ENCODE measurements at regions not wholly inside any gene's neighbourhood (a gene's known extent, or its start where the extent isn't known, plus 50 kb on each side); places are given as distances from the start of the nearest gene placed in this dataset.

- no peaks in the 10 kb centered on the region for H3K36me3 ChIP-seq
- no peaks in the 10 kb centered on the region for H3K4me1 ChIP-seq
- no peaks in the 10 kb centered on the region for H3K9me3 ChIP-seq
- H3K27ac ChIP-seq: no peak overlapping the region
- no peak overlapping the region for H3K4me3 ChIP-seq
- no peak for DNase-seq
- TF ChIP-seq, protein P1, sequence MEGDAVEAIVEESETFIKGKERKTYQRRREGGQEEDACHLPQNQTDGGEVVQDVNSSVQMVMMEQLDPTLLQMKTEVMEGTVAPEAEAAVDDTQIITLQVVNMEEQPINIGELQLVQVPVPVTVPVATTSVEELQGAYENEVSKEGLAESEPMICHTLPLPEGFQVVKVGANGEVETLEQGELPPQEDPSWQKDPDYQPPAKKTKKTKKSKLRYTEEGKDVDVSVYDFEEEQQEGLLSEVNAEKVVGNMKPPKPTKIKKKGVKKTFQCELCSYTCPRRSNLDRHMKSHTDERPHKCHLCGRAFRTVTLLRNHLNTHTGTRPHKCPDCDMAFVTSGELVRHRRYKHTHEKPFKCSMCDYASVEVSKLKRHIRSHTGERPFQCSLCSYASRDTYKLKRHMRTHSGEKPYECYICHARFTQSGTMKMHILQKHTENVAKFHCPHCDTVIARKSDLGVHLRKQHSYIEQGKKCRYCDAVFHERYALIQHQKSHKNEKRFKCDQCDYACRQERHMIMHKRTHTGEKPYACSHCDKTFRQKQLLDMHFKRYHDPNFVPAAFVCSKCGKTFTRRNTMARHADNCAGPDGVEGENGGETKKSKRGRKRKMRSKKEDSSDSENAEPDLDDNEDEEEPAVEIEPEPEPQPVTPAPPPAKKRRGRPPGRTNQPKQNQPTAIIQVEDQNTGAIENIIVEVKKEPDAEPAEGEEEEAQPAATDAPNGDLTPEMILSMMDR (IDR thresholded peaks at IDR 0.05): no peak
- intact Hi-C loops (cut with DNase I; ENCODE audit: low total_unique reads): no loop called here
- no peaks in the 10 kb centered on the region for H3K27me3 ChIP-seq
Measured at GRCh38 chr10:131626274-131626673, 274.5 kb upstream of the PPP2R2D start.

GRCh38 chr10:131629026-131629770, 271.6 kb upstream of the PPP2R2D start:
- Histone ChIP-seq H3K36me3 (no peaks in the 10 kb centered on the region), H3K27me3 (no peaks in the 10 kb centered on the region), H3K4me3 (no peak overlapping the region), H3K9me3 (no peaks in the 10 kb centered on the region), H3K4me1 (no peaks in the 10 kb centered on the region), H3K27ac (no peak overlapping the region)
- TF ChIP-seq, protein P1 (IDR thresholded peaks at IDR 0.05): no peak
- intact Hi-C loops (cut with DNase I; ENCODE audit: low total_unique reads): no loop called here
- DNase-seq: no peak

DNA sequence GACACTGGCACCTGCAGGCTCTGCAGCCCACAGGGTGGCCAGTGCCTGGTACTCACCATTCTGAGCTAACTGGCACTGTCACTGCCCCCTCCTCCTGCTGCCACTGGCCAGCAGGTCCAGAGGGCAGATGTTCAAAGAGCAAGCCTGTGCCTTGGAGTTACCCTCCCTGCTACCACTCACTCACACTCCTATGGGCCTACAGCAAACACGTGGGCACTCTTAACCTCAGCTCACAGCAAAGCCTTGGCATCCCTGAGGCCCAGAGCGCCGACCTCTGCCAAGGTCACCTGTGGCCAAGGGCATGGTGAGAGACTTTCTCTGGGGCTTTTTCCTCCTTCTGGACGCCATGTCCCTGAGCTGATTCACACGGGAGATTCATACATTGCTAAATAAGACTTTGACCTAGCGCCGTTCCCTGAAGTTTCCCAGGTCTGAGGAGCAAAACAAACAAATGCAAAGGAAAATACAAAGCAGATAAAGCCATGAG, 270.0 kb upstream of the PPP2R2D start:
- Histone ChIP-seq H3K36me3 (no peaks in the 10 kb centered on the region), H3K27ac (no peak overlapping the region), H3K4me3 (no peak overlapping the region), H3K9me3 (no peaks in the 10 kb centered on the region), H3K4me1 (no peaks in the 10 kb centered on the region), H3K27me3 (no peaks in the 10 kb centered on the region)
- TF ChIP-seq, protein P1 (IDR thresholded peaks at IDR 0.05): no peak
- intact Hi-C loops (cut with DNase I; ENCODE audit: low total_unique reads): no loop called here
- DNase-seq: no peak

DNA sequence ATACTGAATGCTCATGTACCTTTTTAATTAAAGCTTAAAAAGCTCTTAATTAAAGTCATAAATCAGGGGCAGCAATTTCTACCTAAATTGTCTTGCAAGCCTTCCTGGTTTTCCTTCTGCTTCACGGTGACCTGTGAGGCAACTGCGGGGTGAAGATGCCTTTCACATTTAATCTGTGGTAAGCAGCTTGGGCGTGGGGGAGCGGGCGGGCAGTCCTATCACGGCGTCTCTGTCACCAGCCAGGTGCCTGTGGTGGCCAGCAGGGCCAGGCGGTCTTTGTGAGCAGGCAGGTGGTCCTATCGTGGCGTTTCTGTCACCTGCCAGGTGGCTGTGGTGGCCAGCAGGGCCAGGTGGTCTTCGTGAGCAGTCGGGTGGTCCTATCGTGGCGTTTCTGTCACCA, 269.2 kb upstream of the PPP2R2D start:
- Histone ChIP-seq H3K4me1 (no peaks in the 10 kb centered on the region), H3K36me3 (no peaks in the 10 kb centered on the region), H3K9me3 (no peaks in the 10 kb centered on the region), H3K27ac (no peak overlapping the region), H3K27me3 (no peaks in the 10 kb centered on the region), H3K4me3 (no peak overlapping the region)
- DNase-seq: no peak
- TF ChIP-seq, protein P1 (IDR thresholded peaks at IDR 0.05): no peak
- intact Hi-C loops (cut with DNase I; ENCODE audit: low total_unique reads): no loop called here

GRCh38 chr10:131635564-131636015, 265.2 kb upstream of the PPP2R2D start:
- TF ChIP-seq, protein P1 (IDR thresholded peaks at IDR 0.05): no peak
- no peak for DNase-seq

More at GRCh38 chr10:131635564-131636015, 265.2 kb upstream of the PPP2R2D start:
- intact Hi-C loops (cut with DNase I; ENCODE audit: low total_unique reads): no loop called here
- H3K27ac ChIP-seq: no peak overlapping the region
- H3K9me3 ChIP-seq: peaks cover 0 to 22% (median 18%) of the 10 kb centered on the region in 3 donors
- no peaks in the 10 kb centered on the region for H3K4me1 ChIP-seq
- no peak overlapping the region for H3K4me3 ChIP-seq
- no peaks in the 10 kb centered on the region for H3K36me3 ChIP-seq
- H3K27me3 ChIP-seq: peaks cover 0 to 2% of the 10 kb centered on the region in 2 donors

Data from tibial artery (tissue), 4 donors.